ENCODE measurements at regions not wholly inside any gene's neighbourhood (a gene's known extent, or its start where the extent isn't known, plus 50 kb on each side); places are given as distances from the start of the nearest gene placed in this dataset.
"Not testable (repeated sequence)": the region's sequence is repeated elsewhere in the genome, so short reads cannot be mapped to it uniquely, and the experiment has no call there.

GRCh38 chr7:119562839-119563238 lies 710.1 kb upstream of the KCND2 start:
- DNase-seq = no peak

- no peak for DNase-seq
Observed at GRCh38 chr7:119571666-119572065, 701.3 kb upstream of the KCND2 start.

DNA sequence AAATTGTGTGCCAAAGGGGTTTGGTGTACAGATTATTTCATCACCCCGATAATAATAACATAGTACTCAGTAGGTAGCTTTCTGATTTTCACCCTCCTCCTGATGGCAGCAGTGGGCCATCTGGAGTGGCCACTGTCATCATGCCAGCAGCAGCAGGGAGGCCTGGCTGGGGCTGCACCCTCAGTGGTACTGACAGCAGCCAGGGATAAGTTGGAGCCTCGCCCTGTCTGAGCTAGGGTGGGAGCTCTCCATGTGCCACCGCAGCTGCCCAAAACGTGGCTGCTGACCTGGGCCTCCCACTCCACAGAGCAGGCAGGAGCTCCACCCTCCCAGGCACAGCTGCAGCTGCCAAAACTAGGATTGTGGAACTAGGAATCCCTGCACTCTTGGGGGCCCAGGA lies 700.8 kb upstream of the KCND2 start:
- DNase-seq = peak in 22 of 58 donors; percentile 1 to 61 (median 14)

- DNase-seq = no peak
Observed at GRCh38 chr7:119572541-119572940, 700.4 kb upstream of the KCND2 start.

DNA sequence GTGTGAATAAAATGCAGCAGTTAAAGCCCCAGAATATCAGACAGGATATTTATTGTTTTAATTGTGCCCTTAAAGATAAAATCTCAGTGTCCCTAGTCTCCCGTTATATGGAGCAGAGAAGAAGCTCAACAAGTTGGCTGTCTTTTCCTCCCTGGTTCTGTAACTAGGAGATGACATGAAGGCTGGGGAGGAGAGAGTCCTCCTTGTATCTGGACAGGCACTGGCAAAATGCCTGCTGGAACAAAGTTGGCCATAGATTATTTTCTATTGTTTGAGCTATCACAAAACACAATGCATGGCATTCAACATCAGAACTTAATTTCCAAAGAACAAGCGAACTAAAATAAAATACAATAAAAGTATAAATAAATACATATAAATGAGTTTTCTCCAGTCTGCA lies 694.9 kb upstream of the KCND2 start:
- DNase-seq = peak in 8 of 58 donors; percentile 1 to 55 (median 6)

DNA sequence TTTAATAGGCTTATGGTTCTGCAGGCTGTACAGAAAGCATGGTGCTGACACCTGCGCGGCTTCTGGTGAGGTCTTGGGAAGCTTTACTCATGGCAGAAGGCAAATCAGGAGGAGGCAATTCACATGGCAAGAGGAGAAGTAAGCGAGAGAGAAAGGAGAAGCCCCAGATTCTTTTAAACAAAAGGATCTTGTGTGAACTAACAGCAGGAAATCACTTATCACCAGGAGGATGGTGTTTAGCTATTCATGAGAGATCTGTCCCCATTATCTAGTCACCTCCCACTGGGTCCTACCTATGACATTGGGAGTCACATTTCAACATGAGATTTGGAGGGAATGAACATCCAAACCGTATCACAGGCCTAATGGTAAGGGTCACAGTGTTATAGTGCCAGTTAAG lies 678.0 kb upstream of the KCND2 start:
- no peak for DNase-seq

DNA sequence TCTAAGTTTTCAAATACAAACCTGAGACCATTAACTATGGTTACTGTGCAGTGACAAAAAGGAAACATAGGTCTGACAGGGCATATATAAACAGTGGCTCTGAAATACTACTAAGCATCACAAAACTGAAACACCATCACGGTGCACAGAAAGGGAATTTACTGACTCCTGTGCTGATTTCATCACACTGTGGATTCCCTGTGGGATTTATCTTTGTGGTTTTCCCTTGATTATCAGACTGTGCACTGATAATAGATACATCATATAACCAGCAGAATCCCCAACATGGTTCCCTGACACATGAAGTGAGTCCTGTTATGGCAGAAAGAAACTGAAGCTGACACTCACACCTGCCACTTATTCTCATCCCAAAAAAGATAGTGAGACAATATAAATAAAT lies 676.3 kb upstream of the KCND2 start:
- no peak for DNase-seq

DNA sequence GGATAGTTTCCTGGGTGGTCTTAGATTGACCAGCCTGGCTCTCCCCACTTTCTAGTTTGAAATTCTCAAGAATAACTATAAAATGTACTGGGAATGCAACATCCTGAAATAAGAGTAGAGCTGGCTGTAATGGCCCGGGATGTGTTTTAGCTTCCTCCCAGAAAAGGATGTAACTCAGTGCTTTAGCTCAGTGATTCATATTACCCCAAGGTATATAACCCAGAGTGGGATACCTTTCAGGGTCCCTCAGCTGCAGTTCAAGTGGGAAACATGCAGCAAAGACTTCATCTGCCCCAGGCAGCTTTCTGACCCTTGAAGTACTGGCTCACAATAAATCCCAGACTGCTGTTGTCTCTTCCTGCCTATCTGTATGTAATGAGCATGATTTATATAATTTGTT lies 666.7 kb upstream of the KCND2 start:
- no peak for DNase-seq

DNA sequence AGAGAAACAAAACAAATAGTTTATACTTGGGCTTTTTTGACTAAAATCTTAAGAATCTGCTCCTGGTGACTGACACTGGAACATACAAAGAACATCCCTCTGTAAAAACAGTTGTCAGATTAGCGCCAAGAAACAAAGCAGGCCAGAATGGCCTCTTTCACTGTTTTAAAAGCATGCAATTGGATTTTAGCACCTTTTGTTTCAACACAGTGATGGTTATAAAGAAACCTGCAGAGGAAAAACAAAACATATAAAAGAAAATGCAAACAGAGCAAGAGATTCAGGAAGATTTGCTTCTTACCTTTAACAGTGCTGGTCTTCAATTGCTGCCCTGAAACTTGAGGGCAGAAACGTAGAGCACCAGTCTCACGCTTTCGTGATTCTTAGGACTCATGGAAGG lies 652.2 kb upstream of the KCND2 start:
- no peak for DNase-seq

DNA sequence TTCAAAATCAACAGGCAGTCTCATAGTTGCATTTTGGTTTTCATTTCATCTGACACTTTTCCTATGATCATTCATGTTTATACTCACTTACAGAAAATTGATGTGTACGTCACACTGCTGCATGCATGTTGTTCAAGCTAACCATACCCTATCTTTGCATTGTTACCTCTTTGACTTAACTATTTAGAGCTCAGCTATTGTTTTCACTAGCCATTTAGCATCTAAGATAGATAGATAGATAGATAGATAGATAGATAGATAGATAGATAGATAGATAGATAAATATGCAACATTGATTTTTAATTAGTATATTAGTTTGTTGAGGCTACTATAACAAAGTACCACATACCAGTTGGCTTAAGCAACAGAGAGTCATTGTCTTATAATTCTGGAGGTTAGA lies 649.5 kb upstream of the KCND2 start:
- no peak for DNase-seq

DNA sequence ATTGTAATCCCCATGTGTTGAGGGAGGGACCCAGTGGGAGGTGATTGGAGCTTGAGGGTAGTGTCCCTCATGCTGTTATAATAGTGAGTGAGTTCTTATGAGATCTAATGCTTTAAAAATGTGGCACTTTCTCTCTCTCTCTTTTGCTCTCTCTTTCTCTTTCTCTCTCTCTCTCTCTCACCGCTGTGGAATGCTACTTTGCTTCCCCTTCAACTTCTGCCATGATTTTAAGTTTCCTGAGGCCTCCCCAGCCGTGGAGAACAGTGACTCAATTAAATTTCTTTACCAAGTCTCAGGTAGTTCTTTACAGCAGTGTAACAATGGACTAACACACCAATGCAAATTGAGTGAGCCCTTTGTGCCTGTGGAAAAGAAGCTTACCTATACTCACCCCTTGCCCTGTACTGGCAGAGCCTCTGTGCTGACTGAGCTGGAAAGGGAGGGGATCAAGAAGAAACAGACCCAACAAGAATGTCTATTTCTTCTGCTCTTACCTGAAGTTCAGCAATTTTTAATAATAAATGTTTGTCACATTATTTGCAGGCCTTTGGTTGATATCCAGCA lies 642.5 kb upstream of the KCND2 start:
- DNase-seq = no peak

DNA sequence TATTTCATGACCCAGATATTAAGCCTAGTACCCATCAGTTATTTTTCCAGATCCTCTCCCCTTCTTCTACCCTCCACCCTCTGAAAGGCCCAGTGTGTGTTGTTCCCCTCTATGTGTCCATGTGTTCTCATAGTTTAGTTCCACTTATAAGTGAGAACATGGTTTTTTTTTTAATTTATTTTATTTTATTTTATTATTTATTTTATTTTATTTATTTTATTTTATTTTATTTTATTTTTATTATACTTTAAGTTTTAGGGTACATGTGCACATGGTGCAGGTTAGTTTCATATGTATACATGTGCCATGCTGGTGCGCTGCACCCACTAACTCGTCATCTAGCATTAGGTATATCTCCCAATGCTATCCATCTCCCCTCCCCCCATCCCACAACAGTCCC lies 639.2 kb upstream of the KCND2 start:
- DNase-seq = not testable (repeated sequence)

GRCh38 chr7:119640326-119640725 lies 632.6 kb upstream of the KCND2 start:
- no peak for DNase-seq

- DNase-seq = no peak
Observed at GRCh38 chr7:119640861-119641260, 632.1 kb upstream of the KCND2 start.

GRCh38 chr7:119643558-119643957 lies 629.4 kb upstream of the KCND2 start:
- no peak for DNase-seq

- DNase-seq = no peak
Observed at GRCh38 chr7:119647286-119647685, 625.7 kb upstream of the KCND2 start.

DNA sequence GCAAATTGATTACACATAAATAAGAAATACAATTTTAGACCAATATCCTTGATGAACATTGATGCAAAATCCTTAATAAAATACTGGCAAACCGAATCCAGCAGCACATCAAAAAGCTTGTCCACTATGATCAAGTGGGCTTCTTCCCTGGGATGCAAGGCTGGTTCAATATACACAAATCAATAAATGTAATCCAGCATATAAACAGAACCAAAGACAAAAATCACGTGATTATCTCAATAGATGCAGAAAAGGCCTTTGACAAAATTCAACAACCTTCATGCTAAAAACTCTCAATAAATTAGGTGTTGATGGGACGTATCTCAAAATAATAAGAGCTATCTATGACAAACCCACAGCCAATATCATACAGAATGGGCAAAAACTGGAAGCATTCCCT lies 624.2 kb upstream of the KCND2 start:
- not testable (repeated sequence) for DNase-seq

DNA sequence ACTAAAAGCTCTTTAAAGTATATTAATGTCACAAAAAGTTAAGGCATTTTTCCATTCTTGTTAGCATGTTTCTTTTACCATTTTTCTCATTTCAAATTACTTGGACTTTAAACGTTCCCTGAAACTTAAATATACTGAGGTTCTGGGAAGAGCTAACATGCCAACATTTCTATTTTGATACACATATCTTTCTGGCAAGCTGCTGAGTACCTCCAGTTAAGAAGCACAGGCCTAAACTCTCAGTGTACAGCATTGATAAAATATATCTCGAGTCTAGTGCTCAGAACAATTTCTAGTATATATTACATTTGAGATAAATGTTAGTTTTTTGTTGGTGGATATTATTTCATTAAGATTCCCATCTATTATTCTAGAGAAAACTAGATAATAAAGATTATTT lies 612.9 kb upstream of the KCND2 start:
- DNase-seq = no peak

DNA sequence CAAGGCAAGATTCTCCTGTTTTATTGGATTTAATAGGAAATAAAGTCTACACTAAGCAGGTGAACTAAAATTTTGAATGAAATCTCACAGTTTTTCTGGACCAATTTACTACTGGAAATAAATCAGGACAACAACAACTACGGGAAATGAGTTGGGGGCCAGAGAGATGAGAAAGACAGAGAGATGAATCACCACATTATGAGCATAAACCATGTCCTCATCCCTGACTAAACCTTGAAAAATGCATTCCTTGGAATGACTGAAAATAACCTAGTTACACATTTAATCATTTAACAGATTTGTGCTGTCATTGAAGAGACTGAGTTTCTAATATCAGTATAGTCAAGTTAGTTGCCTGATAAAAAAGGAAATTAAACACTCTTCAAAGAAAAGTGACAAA lies 608.4 kb upstream of the KCND2 start:
- no peak for DNase-seq

GRCh38 chr7:119665796-119666195 lies 607.2 kb upstream of the KCND2 start:
- DNase-seq = no peak

DNA sequence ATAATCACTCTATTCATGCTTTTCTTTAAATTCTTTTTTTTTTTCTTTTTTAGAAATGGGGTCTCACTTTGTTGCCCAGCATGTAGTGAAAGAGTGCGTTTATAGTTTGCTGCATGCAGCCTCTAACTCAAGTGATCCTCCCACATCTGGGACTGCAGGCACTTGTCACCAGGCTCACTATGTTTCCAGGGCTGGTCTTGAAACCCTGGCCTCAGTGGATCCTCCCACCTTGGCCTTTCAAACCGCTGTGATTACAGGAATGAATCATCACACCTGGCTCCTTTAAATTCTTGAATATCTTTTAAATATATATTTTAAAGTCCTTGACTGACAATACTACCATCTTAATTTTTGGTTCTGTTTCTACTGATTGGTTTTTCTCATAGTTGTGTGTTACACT lies 591.6 kb upstream of the KCND2 start:
- DNase-seq = no peak

DNA sequence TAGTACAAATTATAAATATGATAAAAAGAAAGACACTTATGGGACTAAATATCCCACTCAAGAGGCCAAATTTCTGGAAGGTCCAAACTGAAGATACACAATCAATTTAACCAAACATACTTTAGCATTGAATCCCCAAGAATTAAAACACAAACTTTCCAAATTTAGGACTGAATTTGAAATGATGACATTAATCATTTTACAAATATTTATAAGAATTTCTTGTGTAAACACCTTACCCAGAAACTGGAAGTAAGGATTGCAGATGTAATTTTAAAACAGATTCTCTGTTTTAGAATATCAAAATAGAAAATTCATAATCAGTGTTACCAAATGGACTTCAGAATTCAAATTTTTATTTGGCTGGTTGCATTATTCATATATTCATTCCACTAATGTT lies 588.2 kb upstream of the KCND2 start:
- no peak for DNase-seq

DNA sequence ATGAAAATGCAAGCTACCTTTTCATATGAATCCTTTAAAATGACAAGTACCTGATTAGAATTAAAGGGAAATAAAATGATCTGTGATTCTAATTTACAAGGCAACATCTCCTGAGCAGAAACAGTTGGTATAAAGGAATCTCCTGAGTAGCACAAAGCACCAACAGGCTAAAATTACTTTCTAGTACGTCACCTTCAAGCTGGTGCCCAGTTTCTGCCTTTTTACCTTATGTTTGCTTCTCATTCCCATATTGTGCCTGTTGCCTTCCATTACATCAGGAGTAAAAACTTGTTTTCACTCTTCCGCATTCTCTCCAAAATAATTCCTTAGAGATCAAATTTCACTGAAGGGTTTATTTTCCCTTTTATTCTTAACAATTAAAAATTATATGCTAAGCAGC lies 587.1 kb upstream of the KCND2 start:
- no peak for DNase-seq

DNA sequence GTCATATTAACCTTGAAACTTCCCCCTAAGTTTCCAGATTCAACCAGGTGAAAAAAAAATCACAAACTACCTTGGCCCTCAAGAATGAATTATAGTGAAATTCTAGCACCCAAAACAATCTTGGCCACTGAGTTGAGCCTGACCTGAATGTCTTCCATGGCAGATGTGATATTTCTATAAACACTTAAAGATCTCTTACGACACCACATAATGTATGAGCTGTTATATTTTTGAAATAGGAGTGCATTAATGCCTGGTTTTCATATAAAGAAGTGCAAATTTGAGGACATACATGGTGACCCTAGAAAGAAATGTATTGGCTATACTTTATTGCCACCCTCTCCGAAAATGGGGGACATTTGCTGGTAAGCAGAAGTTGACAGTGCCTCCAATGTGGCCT lies 584.1 kb upstream of the KCND2 start:
- no peak for DNase-seq
